Nephron progenitor cell (in vitro differentiated cells): ENCODE measurements at regions not wholly inside any gene's neighbourhood (a gene's known extent, or its start where the extent isn't known, plus 50 kb on each side); places are given as distances from the start of the nearest gene placed in this dataset.

Experiments used
- DNase-seq: peaks from one replicate; pipeline ENCODE4 v3.0.0; 2021
- H3K27ac Mint-ChIP-seq: 2 replicates; pipeline ENCODE4 v1.8.0; 2021; ENCODE audit warnings: mild to moderate bottlenecking, moderate library complexity, mixed read lengths
- H3K27me3 Mint-ChIP-seq: 2 replicates; pipeline ENCODE4 v1.8.0; 2021; ENCODE audit warnings: mild to moderate bottlenecking, low read depth, mixed read lengths; ENCODE audit not compliant: poor library complexity
- H3K36me3 Mint-ChIP-seq: 2 replicates; pipeline ENCODE4 v1.8.0; 2021; ENCODE audit warnings: low read depth, mixed read lengths
- H3K4me1 Mint-ChIP-seq: 2 replicates; pipeline ENCODE4 v1.8.0; 2021; ENCODE audit warnings: mixed read lengths
- H3K4me3 Mint-ChIP-seq: 2 replicates; pipeline ENCODE4 v1.8.0; 2021; ENCODE audit warnings: mild to moderate bottlenecking, moderate library complexity, mixed read lengths
- H3K9me3 Mint-ChIP-seq: 2 replicates; pipeline ENCODE4 v1.8.0; 2021; ENCODE audit warnings: mild to moderate bottlenecking, moderate library complexity, mixed read lengths
- TF ChIP-seq, protein P1 (sequence below): fragments of 200-600 bp; sonication (generic); IDR thresholded peaks from 2 replicates; pipeline ENCODE4 v1.5.0; 2021; ENCODE audit warnings: antibody characterized with exemption

DNA sequence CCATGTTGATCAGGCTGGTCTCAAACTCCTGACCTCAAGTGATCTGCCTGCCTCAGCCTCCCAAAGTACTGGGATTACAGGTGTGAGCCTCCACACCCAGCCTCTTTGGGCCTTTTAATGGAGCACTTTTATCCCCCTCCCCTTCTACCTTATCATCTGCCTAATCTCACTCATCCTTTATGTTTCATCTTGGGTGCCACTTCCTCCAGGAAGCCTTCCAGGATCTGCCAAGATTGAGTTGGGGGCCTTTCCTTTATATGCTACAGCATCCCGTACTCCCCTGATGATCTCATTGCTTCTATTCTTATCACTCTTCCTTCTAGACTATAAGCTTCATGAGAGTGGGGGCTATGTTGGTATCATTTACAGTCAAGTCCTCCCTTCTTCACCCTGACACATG is 192.8 kb upstream of the WSCD1 start:
- H3K27me3 Mint-ChIP-seq: peaks cover 19% of the 10 kb centered on the region
- H3K4me3 Mint-ChIP-seq: no peak overlapping the region
- no peaks in the 10 kb centered on the region for H3K9me3 Mint-ChIP-seq
- DNase-seq: no peak
- no peaks in the 10 kb centered on the region for H3K36me3 Mint-ChIP-seq
- TF ChIP-seq, protein P1, sequence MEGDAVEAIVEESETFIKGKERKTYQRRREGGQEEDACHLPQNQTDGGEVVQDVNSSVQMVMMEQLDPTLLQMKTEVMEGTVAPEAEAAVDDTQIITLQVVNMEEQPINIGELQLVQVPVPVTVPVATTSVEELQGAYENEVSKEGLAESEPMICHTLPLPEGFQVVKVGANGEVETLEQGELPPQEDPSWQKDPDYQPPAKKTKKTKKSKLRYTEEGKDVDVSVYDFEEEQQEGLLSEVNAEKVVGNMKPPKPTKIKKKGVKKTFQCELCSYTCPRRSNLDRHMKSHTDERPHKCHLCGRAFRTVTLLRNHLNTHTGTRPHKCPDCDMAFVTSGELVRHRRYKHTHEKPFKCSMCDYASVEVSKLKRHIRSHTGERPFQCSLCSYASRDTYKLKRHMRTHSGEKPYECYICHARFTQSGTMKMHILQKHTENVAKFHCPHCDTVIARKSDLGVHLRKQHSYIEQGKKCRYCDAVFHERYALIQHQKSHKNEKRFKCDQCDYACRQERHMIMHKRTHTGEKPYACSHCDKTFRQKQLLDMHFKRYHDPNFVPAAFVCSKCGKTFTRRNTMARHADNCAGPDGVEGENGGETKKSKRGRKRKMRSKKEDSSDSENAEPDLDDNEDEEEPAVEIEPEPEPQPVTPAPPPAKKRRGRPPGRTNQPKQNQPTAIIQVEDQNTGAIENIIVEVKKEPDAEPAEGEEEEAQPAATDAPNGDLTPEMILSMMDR: no peak
- H3K27ac Mint-ChIP-seq: no peak overlapping the region
- peaks cover 11% of the 10 kb centered on the region for H3K4me1 Mint-ChIP-seq

DNA sequence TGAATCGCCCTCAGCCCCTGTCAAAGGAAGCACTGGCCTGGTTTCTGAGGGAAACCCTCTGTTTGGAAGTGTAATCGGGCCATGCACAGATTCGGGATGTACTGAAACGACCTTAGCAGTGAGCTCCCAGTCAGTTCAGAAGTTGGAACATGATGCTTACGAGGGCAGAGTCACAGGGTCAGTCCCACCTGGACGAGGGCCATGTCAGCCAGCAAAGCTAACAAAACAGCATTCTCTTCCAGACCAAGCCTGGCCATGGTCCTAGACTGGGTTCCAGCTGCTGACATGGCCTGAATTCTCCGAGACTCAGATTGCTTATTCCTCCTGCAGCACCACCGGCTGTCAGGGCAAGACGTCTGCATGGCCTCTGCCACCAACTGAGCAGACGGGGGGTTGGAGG is 192.2 kb upstream of the WSCD1 start:
- Mint-ChIP-seq H3K36me3 (no peaks in the 10 kb centered on the region), H3K4me1 (peaks cover 11% of the 10 kb centered on the region), H3K9me3 (no peaks in the 10 kb centered on the region), H3K27me3 (peaks cover 19% of the 10 kb centered on the region), H3K27ac (no peak overlapping the region), H3K4me3 (no peak overlapping the region)
- no peak for DNase-seq
- TF ChIP-seq, protein P1: no peak

DNA sequence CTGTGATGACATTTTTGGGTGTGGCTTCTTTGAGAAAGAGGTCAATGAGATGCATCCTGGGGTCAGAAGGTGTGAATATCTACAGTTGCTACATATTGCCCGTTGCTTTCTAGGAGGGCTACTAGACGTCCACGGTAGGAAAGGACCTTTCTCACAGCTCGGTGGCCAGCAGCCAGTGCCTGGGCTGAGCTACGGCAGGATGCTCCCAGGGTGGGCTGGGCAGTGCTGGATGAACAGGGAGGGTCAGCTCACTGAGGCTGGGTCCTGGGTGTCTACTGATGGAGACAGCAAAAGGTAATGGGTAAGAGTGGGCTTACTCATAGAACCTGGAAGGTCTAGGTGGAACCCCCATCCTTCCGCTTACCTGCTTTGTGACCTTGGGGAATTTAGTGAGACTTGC is 188.3 kb upstream of the WSCD1 start:
- no peak for DNase-seq
- H3K27me3 Mint-ChIP-seq: peaks cover 5% of the 10 kb centered on the region
- no peak overlapping the region for H3K27ac Mint-ChIP-seq
- H3K4me3 Mint-ChIP-seq: no peak overlapping the region
- no peaks in the 10 kb centered on the region for H3K9me3 Mint-ChIP-seq
- H3K36me3 Mint-ChIP-seq: no peaks in the 10 kb centered on the region
- TF ChIP-seq, protein P1: no peak
- H3K4me1 Mint-ChIP-seq: peaks cover 12% of the 10 kb centered on the region

DNA sequence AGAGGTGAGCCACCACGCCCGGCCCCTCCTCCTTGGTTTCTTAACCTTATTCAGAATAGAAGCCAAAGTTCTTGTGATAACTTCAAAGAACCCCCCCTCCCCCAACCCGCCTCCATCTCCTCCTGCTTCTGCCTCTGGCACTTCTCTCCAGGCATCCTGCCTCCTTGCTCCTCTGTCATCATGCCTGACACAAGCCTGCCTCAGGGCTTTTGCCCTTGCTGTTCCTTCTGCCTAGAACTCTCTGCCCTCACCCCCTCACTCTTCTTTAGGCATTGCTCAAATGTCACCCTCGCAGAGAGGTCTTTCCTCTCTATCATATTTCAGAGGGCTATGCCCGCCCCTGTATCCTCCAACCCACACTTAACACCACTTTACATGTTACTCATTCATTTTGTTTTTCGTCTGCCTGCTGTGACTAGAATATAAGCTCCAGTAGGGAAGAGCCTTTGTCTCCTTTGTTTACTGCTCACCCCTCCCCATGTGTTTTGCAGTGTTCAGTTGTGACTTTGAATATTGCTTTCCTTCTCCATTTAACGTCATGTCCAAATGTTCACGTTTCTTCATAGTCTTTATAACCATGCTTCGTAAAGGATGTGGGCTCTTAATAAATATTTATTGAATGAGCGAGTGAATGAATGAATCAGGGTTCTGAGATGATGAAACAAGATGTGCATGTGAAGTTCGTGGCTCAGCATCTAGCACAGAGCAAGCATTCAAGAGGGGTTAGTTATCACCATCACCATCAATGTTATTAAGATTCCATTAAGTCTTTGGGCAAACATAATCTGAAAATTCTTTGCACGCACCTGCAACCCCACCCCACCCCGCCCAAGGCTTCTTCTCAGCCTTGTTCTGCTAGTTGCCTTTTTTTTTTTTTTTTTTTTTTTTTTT is 186.2 kb upstream of the WSCD1 start:
- peaks cover 6% of the 10 kb centered on the region for H3K4me1 Mint-ChIP-seq
- TF ChIP-seq, protein P1: no peak
- peaks cover 8% of the 10 kb centered on the region for H3K27me3 Mint-ChIP-seq
- peaks cover 3% of the 10 kb centered on the region for H3K9me3 Mint-ChIP-seq
- no peak for DNase-seq
- H3K36me3 Mint-ChIP-seq: no peaks in the 10 kb centered on the region
- peak overlapping the region; percentile 71 for H3K27ac Mint-ChIP-seq
- no peak overlapping the region for H3K4me3 Mint-ChIP-seq

DNA sequence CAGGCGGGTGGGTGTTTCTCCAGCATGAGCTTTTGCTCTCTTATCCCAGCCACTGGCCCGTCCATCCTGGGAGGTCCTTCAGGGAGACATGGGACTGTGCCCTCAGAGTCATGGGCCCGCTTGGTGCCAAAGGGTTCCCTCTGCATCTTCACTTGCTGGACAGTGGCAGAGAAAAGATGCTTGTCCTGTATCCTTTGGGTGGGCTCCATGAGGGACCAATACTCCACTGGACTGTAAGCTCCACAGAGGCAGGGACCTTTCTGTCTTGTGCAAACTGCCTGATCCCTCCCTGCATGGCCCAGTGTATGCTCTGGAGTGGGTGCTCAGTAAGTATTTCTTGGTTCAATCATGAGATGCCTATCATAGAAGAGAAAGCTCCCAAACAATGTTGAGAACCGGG is 184.8 kb upstream of the WSCD1 start:
- Mint-ChIP-seq H3K4me3 (no peak overlapping the region), H3K27me3 (peaks cover 8% of the 10 kb centered on the region), H3K27ac (no peak overlapping the region), H3K9me3 (peaks cover 13% of the 10 kb centered on the region), H3K4me1 (peaks cover 6% of the 10 kb centered on the region), H3K36me3 (peaks cover 6% of the 10 kb centered on the region)
- TF ChIP-seq, protein P1: no peak
- no peak for DNase-seq

DNA sequence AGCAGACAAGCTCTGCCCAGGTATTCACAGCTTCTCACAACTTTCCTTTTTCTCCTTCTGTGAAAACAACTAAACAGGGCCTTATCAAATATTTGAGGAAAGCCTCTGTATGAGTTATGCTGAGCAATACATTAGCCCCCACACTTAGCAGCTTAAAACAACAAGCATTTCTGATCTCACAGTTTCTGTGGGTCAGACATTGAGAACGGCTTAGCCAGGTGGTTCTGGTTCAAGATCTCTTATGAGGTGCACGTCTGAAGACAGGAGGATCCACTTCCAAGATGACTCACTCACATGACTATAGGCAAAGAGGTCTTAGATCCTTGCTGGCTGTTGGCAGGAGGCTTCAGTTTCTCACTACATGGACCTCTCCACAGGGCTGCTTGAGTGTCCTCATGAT is 181.4 kb upstream of the WSCD1 start:
- peaks cover 26% of the 10 kb centered on the region for H3K4me1 Mint-ChIP-seq
- peaks cover 28% of the 10 kb centered on the region for H3K9me3 Mint-ChIP-seq
- H3K4me3 Mint-ChIP-seq: no peak overlapping the region
- no peak for DNase-seq
- H3K27ac Mint-ChIP-seq: no peak overlapping the region
- peaks cover 6% of the 10 kb centered on the region for H3K36me3 Mint-ChIP-seq
- TF ChIP-seq, protein P1: no peak
- peaks cover 10% of the 10 kb centered on the region for H3K27me3 Mint-ChIP-seq
